ENCODE measurements at regions not wholly inside any gene's neighbourhood (a gene's known extent, or its start where the extent isn't known, plus 50 kb on each side); places are given as distances from the start of the nearest gene placed in this dataset.

DNA sequence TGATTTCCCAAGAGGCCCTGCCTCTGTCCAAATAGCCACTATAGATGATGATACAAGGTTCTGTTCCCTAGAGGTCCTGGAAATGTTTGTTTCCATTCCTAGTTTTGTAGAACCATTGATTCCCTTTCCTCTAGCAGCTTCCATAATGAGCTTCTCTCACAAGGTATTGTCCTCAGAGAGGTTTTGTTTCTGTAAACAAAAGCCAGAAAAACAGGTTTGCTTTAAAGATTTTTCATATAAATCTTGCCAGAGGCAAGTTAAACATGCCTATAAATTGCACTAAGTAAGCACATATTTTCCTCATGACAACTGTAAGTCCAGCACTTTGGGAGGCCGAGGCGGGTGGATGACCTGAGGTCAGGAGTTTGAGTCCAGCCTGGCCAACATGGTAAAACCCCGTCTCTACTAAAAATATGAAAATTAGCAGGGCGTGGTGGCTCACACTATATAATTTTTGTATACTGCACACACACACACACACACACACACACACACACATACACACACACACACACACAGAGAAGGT lies 1787.7 kb downstream of the EFNA5 start:
- TF ChIP-seq, protein P1, sequence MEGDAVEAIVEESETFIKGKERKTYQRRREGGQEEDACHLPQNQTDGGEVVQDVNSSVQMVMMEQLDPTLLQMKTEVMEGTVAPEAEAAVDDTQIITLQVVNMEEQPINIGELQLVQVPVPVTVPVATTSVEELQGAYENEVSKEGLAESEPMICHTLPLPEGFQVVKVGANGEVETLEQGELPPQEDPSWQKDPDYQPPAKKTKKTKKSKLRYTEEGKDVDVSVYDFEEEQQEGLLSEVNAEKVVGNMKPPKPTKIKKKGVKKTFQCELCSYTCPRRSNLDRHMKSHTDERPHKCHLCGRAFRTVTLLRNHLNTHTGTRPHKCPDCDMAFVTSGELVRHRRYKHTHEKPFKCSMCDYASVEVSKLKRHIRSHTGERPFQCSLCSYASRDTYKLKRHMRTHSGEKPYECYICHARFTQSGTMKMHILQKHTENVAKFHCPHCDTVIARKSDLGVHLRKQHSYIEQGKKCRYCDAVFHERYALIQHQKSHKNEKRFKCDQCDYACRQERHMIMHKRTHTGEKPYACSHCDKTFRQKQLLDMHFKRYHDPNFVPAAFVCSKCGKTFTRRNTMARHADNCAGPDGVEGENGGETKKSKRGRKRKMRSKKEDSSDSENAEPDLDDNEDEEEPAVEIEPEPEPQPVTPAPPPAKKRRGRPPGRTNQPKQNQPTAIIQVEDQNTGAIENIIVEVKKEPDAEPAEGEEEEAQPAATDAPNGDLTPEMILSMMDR (IDR thresholded peaks at IDR 0.05 in 4 of 5, conservative IDR thresholded peaks at IDR 0.05 in 1 of 5): no peak
- TF ChIP-seq POLR2A (IDR thresholded peaks at IDR 0.05): no peak
